ENCODE measurements at regions not wholly inside any gene's neighbourhood (a gene's known extent, or its start where the extent isn't known, plus 50 kb on each side); places are given as distances from the start of the nearest gene placed in this dataset.

DNA sequence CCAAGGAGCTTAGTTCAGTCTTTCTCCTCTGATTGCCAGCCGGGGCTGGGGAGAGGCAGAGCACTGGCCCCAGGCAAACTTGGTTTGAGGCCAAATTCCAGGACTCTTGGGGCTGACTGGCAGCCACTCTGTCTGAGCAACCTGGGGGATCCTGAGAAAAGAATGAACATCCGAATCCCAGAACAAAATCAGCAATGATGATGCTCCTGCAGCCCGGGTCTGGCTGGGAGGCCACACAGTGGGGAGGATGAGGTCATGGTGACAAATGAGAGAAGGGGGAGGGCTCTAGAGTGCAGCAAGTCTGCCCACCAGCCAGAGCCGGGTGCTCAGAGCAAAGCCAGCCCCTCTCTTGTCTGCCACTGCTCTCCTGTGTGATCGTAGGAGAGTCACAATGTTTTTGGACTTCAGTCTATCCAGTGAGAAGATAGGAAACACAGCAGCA lies 71.8 kb upstream of the PAX6 start:
- DNase-seq: no peak
- intact Hi-C loops (cut with DNase I): no loop called here
- Histone ChIP-seq H3K9me3 (replicated peaks in 1 of 3) (no peaks in the 10 kb centered on the region), H3K27ac (no peak overlapping the region), H3K27me3 (peaks cover 4% of the 10 kb centered on the region), H3K4me1 (replicated peaks in 1 of 2) (no peaks in the 10 kb centered on the region), H3K4me3 (no peak overlapping the region), H3K36me3 (replicated peaks in 1 of 2) (no peaks in the 10 kb centered on the region)
- TF ChIP-seq CTCF (IDR thresholded peaks at IDR 0.05) (no peak), POLR2A (IDR thresholded peaks at IDR 0.05) (no peak)
- 23 to 44% (median 26%) methylated on average over 3 to 5 of the region's 5 CpGs for WGBS, 4 donors

DNA sequence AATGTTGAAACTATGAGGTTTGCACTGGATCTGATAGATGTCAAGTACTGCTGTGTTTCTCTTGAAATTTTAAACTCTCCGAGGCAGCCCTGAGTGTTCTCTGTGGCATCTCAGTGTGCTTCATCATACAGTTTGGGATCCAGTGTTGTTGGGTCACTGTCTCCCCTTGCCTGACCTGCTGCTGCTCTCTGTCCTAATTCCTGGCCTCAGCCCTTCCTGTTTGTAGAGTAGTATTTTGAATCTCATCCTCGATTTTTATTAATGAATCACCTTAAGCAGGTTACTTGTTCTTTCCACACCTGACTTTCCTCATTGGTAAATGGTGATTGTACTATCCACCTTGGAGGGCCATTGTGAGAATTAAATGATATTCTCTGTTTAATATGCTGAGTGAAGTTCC lies 70.7 kb upstream of the PAX6 start:
- Histone ChIP-seq H3K27me3 (peaks cover 5% of the 10 kb centered on the region), H3K9me3 (replicated peaks in 1 of 3) (no peaks in the 10 kb centered on the region), H3K27ac (no peak overlapping the region), H3K4me3 (no peak overlapping the region), H3K4me1 (replicated peaks in 1 of 2) (no peaks in the 10 kb centered on the region), H3K36me3 (replicated peaks in 1 of 2) (no peaks in the 10 kb centered on the region)
- 48 to 62% (median 60%) methylated on average over 2 of the region's 2 CpGs for WGBS, 4 donors
- TF ChIP-seq CTCF (IDR thresholded peaks at IDR 0.05) (no peak), POLR2A (IDR thresholded peaks at IDR 0.05) (no peak)
- DNase-seq: no peak
- intact Hi-C loops (cut with DNase I): no loop called here

GRCh38 chr11:31879681-31880080 lies 68.6 kb upstream of the PAX6 start:
- no peaks in the 10 kb centered on the region for H3K9me3 ChIP-seq (replicated peaks in 1 of 3)
- intact Hi-C loops (cut with DNase I): no loop called here

GRCh38 chr11:31877863-31878262 lies 66.7 kb upstream of the PAX6 start:
- no peaks in the 10 kb centered on the region for H3K36me3 ChIP-seq (replicated peaks in 1 of 2)
- H3K27me3 ChIP-seq: peaks cover 7% of the 10 kb centered on the region
- WGBS, 4 donors: 83 to 89% (median 86%) methylated on average over 3 of the region's 3 CpGs
- H3K9me3 ChIP-seq (replicated peaks in 1 of 3): no peaks in the 10 kb centered on the region
- no peak overlapping the region for H3K4me3 ChIP-seq
- intact Hi-C loops (cut with DNase I): no loop called here
- TF ChIP-seq CTCF (IDR thresholded peaks at IDR 0.05) (no peak), POLR2A (IDR thresholded peaks at IDR 0.05) (no peak)
- H3K4me1 ChIP-seq (replicated peaks in 1 of 2): no peaks in the 10 kb centered on the region
- no peak for DNase-seq
- H3K27ac ChIP-seq: no peak overlapping the region

More at GRCh38 chr11:31879681-31880080, 68.6 kb upstream of the PAX6 start:
- WGBS, 4 donors: 64 to 80% (median 72%) methylated on average over 2 of the region's 2 CpGs
- Histone ChIP-seq H3K36me3 (replicated peaks in 1 of 2) (no peaks in the 10 kb centered on the region), H3K4me3 (no peak overlapping the region), H3K4me1 (replicated peaks in 1 of 2) (no peaks in the 10 kb centered on the region), H3K27me3 (peaks cover 7% of the 10 kb centered on the region), H3K27ac (no peak overlapping the region)
- TF ChIP-seq POLR2A (IDR thresholded peaks at IDR 0.05) (no peak), CTCF (IDR thresholded peaks at IDR 0.05) (no peak)
- DNase-seq: no peak

Data from adrenal gland (tissue), 9 donors.